Lower leg skin (tissue), 4 donors: ENCODE measurements at regions not wholly inside any gene's neighbourhood (a gene's known extent, or its start where the extent isn't known, plus 50 kb on each side); places are given as distances from the start of the nearest gene placed in this dataset.

Experiments used
- DNase-seq, 2 donors: peaks; one replicate each; pipeline ENCODE4 v3.0.0-alpha.2; 2019; ENCODE audit warnings: low spot score in 2 of 2
- H3K4me3 ChIP-seq: fragments of 200-600 bp; sonication (generic); 2 replicates; pipeline ENCODE4 v1.5.1; 2017; ENCODE audit warnings: mild to moderate bottlenecking, low read depth; ENCODE audit not compliant: poor library complexity, severe bottlenecking
- POLR2A ChIP-seq, 2 donors: fragments of 450-650 bp; IDR thresholded peaks; one replicate each; pipeline ENCODE4 v1.6.1; 2016 to 2017; ENCODE audit warnings: antibody characterized with exemption in 2 of 2, mild to moderate bottlenecking in 1 of 2, moderate library complexity in 1 of 2
- WGBS, 2 donors: methylation state at CpG; one replicate each; pipeline ENCODE4 v1.1.5; 2018; 5-methylcytosine and 5-hydroxymethylcytosine counted together
- intact Hi-C: fragments of 100-400 bp; cut with DNase I; formaldehyde crosslinking; loops from one replicate; pipeline ENCODE4 v1.15.0; 2023; ENCODE audit warnings: low total_unique reads
- TF ChIP-seq, protein P1 (sequence below), 3 donors: fragments of 450-650 bp; IDR thresholded peaks; one replicate each; pipeline ENCODE4 v1.5.1; 2016; ENCODE audit warnings: antibody characterized with exemption in 3 of 3, mild to moderate bottlenecking in 3 of 3, moderate library complexity in 2 of 3

DNA sequence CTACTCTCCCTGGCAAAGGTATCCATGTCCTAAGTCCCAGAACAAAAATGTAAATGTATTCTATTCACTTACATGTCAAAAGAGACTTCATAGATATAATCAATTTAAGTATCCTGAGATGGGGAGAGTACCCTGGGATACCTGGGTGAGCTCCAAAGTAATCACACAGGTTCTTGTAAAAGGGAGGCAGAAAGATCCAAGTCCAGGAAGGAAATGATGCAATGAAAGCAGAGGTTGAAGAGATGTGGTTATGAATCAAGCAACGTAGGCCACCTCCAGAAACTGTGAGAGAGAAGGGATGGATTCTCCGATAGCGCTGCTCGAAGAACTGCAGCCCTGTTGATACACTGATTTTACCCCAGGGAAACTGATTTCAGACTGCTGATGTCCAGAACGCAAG lies 93.9 kb upstream of the VGLL3 start:
- H3K4me3 ChIP-seq, result no peak overlapping the region
- 85 to 91% methylated on average over 5 of the region's 5 CpGs for WGBS, 2 donors
- intact Hi-C loops, result no loop called here
- no peak for TF ChIP-seq POLR2A (IDR thresholded peaks at IDR 0.05)
- TF ChIP-seq, protein P1, sequence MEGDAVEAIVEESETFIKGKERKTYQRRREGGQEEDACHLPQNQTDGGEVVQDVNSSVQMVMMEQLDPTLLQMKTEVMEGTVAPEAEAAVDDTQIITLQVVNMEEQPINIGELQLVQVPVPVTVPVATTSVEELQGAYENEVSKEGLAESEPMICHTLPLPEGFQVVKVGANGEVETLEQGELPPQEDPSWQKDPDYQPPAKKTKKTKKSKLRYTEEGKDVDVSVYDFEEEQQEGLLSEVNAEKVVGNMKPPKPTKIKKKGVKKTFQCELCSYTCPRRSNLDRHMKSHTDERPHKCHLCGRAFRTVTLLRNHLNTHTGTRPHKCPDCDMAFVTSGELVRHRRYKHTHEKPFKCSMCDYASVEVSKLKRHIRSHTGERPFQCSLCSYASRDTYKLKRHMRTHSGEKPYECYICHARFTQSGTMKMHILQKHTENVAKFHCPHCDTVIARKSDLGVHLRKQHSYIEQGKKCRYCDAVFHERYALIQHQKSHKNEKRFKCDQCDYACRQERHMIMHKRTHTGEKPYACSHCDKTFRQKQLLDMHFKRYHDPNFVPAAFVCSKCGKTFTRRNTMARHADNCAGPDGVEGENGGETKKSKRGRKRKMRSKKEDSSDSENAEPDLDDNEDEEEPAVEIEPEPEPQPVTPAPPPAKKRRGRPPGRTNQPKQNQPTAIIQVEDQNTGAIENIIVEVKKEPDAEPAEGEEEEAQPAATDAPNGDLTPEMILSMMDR (IDR thresholded peaks at IDR 0.05), result no peak
- DNase-seq, result no peak

DNA sequence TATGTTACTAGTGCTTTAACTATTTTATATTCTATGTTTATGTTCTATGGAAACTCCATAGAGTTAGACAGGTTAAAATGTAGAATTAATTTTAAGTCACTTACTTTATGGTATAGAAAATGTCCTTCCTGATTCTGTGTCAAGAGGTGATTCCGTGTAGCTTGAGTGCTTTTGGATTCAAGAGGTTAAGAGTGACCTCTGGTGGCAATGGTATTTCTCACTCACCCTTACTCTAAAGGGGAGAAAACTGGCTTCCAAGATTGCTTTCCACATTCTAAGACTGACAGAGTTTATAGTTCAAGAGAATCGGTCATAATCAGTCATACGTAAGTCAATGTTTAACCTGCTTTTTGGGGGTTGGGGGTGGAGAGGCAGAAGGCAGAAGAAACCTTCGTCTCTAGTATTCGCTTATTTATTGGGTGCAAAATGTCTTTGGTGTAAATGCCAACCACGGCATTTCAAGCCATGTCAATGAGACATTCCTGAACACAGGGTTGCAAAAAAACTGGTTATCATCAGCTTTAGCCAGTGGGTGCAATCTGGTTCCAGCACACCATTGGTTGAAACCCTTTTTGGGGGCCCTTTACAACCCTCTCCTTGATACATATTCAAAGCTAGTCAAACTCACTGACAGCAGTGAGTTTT lies 92.0 kb upstream of the VGLL3 start:
- peak in 1 of 2 donors; percentile 16 for DNase-seq
- intact Hi-C loops, result no loop called here
- no peak overlapping the region for H3K4me3 ChIP-seq
- TF ChIP-seq, protein P1 (IDR thresholded peaks at IDR 0.05), result no peak
- no peak for TF ChIP-seq POLR2A (IDR thresholded peaks at IDR 0.05)
- WGBS, 2 donors, result 29 to 39% methylated on average over 6 of the region's 6 CpGs

DNA sequence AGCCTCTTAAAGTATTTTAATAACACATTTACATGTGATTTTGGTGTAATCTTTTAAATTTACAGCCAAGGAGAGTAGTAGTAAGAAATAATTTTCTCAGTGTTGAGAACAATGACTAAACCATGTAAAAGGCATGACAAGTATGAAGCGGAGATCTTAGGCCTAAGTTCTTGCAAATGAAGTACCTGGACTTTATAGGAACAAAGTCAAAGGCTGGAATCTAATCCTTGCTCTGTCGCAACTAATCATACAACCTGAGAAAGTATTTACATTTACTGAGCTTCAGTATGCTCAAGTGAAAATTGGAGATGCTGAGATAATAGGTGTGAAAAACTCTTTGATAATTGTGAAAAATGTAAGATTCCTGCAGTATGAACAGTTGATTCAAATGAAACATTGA lies 86.4 kb upstream of the VGLL3 start:
- intact Hi-C loops, result loop anchor here (5.0 kb wide), 1 partner anchor 305 kb away; no protein-coding TSS in a partner anchor
- no peak for TF ChIP-seq POLR2A (IDR thresholded peaks at IDR 0.05)
- no peak for DNase-seq
- no peak overlapping the region for H3K4me3 ChIP-seq
- WGBS, 2 donors, result 92 to 94% methylated on average over 2 of the region's 2 CpGs

DNA sequence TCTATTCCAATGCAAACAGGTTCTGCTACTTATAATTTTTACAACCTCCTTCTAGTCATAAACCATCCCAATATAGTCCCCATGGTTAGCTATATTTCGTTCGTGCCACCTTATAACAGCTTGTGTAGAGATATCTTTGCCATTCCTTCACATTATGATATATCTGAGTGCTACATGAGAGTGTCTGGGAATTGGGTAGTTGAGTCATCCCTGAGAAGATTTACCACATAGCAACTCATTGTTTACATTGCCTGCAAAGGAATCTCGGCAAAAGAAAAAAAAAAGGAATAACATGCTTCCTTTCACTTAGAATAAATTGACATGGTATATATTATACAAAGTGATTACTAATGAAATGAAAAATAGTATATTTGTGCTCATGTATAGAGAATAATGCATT lies 86.0 kb upstream of the VGLL3 start:
- TF ChIP-seq, protein P1 (IDR thresholded peaks at IDR 0.05), result no peak
- TF ChIP-seq POLR2A (IDR thresholded peaks at IDR 0.05), result no peak
- intact Hi-C loops, result loop anchor here (5.0 kb wide), 1 partner anchor 305 kb away; no protein-coding TSS in a partner anchor
- WGBS, 2 donors, result 52 to 54% methylated on average over 3 of the region's 3 CpGs
- no peak overlapping the region for H3K4me3 ChIP-seq
- no peak for DNase-seq

DNA sequence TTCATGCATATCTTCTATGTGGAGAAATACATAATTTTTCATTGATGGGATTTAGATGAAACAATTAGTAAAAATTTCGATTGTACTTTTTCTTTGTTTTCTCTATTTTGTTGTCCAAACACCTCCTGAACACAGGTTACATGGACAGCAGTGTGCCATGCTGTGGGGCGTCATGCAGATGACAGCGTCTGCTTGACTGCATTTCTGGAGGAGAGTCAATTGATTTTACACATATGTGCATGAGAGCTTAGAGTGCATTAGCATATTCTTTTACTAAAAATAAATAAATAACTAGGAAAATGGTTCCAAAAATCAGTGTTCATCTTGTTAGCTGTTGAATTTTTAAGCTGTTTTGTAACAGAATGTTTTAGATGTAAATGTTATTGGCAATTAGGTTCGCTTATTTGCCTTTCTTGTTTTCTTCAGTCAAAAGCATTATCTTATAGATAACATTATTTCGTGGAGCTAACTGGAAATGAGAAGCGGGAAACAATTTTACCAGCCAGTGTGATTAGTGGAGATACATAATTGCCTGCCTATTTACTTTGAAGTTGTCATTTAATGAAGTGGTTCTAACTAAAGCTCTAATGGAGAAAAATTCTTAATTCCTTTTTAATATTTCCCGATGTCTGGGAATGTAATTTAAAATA lies 82.7 kb upstream of the VGLL3 start:
- intact Hi-C loops, result no loop called here
- no peak overlapping the region for H3K4me3 ChIP-seq
- no peak for DNase-seq
- TF ChIP-seq, protein P1 (IDR thresholded peaks at IDR 0.05), result no peak
- no peak for TF ChIP-seq POLR2A (IDR thresholded peaks at IDR 0.05)
- WGBS, 2 donors, result 84 to 89% methylated on average over 7 of the region's 7 CpGs

DNA sequence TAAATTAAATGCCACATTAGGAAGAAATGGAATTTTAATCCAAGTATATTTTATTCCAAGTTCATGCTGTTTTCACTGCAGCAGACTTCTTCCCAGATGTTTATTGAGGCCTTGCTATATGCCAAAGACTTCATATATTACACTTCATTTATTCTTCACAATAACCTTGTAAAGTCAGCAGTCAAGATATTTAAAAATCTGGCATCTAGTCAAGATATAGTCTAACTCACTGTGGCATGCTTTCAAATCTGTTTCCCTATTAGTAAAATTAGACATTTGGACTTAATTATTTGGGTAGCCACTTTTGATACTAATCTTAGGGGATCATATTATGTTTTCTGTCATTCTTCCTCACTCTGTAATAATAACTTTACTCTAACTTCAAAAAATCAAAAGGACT lies 81.5 kb upstream of the VGLL3 start:
- intact Hi-C loops, result no loop called here
- no peak for DNase-seq
- H3K4me3 ChIP-seq, result no peak overlapping the region
- TF ChIP-seq, protein P1 (IDR thresholded peaks at IDR 0.05), result no peak
- no peak for TF ChIP-seq POLR2A (IDR thresholded peaks at IDR 0.05)
